NCI-H2196 treated with DMSO at 0.1 percent for 48 hours (cell line): ENCODE measurements at regions not wholly inside any gene's neighbourhood (a gene's known extent, or its start where the extent isn't known, plus 50 kb on each side); places are given as distances from the start of the nearest gene placed in this dataset.

Experiments used
- DNase-seq: peaks from one replicate; lab custom pipeline; 2025; ENCODE audit not compliant: unreplicated experiment; lab: John Stamatoyannopoulos, UW

DNA sequence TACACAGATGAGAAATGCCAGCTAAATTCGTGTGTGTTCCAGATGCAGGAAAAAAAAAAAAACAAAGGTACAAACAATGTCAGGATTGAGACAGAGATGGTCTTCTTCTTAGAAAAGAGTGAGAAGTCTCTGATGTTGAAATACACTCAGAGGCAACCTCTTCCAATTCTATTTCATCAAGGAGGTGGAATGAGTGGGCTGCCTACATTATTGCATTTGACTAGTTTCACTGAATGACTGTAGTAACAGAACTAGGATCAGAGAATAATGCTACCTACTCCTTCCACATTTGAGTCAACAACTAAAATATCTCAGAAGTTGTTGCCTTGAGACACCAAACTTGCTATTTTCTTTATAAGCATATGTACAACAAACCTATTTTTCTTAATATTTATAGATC is 1332.2 kb upstream of the FLRT2 start:
- no peak for DNase-seq

DNA sequence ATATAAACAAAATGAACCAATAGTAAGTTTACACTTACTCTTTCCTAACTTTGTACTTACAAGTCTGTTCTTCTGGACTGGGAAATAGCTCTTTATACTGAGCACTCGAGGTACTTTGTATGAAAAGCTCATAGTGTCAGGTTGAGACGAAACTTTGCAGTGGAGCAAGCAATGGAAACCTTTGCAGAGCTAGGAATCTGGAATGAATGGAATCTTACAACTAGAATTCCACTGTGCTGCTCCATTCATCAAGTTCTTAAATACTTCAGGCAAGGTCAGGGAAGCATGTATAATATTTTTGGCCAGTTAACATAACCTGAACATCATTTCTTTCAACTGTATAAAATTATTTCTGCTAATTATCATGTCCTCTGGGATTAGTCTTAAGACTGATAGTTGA is 1327.5 kb upstream of the FLRT2 start:
- DNase-seq, result no peak

GRCh38 chr14:84203896-84204295 is 1326.0 kb upstream of the FLRT2 start:
- DNase-seq, result no peak

GRCh38 chr14:84208451-84208850 is 1321.5 kb upstream of the FLRT2 start:
- no peak for DNase-seq

DNA sequence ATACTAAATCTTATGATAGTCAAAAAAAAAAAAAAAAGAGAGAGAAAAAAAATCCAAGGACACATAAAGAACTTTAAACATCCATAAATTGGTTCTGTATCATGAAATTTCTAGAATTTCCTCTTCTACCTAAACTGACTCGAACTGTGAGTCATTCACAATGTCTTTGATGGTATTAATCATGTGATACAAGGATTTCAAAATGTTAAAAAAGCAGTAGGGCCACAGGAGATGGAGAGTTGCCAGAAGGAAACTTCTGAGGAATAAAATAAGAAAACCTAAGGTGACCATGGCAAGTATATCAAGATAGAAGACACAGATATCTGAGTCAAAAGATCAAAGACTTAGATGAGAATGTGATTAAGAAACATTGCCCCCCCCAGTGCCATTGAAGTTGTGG is 1320.9 kb upstream of the FLRT2 start:
- no peak for DNase-seq

- no peak for DNase-seq
Measured at GRCh38 chr14:84217066-84217465, 1312.9 kb upstream of the FLRT2 start.

GRCh38 chr14:84225268-84225667 is 1304.7 kb upstream of the FLRT2 start:
- DNase-seq, result no peak

GRCh38 chr14:84228702-84229101 is 1301.2 kb upstream of the FLRT2 start:
- no peak for DNase-seq

DNA sequence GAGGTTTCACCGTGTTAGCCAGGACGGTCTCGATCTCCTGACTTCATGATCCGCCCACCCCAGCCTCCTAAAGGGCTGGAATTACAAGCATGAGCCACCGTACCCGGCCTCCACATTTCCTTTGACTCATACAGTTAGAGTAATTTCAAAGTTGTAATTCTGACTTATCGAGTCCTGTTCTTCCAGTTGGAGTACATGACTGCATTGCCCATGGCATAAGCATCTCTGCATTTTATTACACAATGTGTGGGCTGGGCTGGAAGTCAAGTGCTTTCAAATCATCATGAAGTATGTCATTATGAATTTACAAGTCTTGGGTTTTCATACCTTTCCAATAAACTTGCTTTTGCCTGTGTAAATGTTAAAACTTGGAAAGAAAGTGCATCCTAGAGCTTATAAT is 1295.7 kb upstream of the FLRT2 start:
- no peak for DNase-seq

- DNase-seq, result no peak
Measured at GRCh38 chr14:84236290-84236689, 1293.7 kb upstream of the FLRT2 start.

DNA sequence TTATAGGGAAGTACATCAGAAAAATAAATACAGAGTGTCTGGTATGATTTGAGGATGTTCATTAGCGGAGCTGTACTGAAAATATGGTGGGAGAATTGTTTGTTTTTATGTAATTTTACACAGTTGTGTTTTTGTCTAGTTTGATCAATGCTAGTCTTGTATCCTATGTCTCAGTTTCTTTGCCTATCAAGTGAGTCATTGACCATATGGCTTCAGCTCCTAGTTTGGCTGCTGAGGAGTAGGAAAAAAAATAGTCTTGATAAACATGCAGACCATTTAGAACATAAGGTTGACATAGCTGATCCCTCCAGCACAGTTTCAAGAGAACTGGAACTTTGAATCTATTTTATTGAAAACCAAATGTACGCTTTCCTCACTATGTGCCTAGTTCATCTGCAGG is 1292.1 kb upstream of the FLRT2 start:
- DNase-seq, result no peak

DNA sequence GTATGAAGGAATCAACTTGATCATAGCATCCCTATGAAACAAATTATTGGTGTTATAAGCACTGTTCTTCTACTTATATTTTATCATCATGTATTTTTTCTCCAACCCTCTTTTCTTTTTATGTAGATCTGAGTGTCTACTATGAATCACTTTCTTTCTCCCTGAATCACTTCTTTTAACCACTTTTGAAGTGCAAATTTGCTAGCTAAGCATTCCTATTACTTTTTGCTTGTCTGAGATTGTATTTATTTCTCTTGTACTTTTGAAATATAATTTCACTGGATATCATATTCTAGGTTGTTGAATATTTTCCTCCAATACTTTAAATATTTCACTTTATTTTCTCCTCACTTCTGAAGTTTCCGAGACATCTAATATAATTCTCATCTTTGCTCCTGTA is 1282.3 kb upstream of the FLRT2 start:
- DNase-seq, result no peak

DNA sequence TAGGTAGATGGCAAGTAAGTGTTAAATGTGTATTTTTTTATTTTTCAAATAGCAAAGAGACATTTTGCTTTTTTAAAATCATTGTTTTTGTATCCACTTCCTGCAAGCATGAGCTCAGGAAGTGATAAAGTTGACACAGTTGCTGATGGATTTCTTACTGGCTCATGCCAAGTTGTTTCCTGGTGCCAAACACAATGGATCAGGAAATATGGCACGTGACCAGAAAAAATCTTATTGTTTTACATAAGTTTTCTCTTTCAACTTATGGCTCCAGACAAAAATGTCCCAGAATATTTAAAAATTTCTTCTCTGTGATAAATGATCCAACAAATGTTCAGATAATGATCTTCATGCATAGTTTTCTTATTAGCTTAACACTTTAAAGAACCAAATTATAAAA is 1279.1 kb upstream of the FLRT2 start:
- no peak for DNase-seq

- DNase-seq, result no peak
Measured at GRCh38 chr14:84251411-84252115, 1278.4 kb upstream of the FLRT2 start.

DNA sequence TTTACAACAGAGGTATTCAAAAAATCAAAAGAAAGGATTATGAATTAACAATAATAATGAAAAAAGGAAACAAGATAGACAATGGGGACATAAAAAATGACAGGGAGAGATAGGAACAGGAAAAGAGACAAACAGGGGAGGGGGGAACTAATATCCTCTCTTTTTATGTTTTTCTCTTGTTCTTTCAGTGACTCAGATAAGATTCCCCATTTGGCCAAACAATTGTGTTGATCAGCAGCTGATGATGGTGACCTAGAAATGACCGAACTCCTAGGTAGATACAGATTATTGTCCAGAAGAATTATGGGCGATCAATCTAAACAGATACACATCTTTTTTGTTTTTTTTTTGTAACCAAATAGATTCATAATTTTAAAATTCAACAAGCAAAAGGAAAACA is 1277.2 kb upstream of the FLRT2 start:
- DNase-seq, result no peak

- no peak for DNase-seq
Measured at GRCh38 chr14:84253326-84253725, 1276.6 kb upstream of the FLRT2 start.

- DNase-seq, result no peak
Measured at GRCh38 chr14:84254290-84254689, 1275.7 kb upstream of the FLRT2 start.

DNA sequence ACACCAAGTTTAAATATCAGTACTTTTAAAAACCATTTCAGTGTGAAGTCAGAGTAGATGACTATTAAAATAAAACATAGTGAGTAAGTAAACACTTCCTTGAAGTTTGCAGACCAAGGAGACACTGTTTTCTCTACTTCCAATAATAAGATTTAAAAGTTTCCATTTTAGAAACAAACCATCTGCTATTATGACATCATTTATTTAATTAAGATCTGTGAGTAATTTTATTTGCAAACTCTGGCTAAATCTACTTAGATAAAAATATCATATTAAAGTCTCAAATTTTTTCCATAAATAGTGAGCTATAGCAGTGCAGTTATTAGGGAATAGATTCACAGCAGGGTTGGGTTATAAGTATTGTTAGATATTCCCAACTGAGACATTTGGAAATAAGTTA is 1267.0 kb upstream of the FLRT2 start:
- no peak for DNase-seq

DNA sequence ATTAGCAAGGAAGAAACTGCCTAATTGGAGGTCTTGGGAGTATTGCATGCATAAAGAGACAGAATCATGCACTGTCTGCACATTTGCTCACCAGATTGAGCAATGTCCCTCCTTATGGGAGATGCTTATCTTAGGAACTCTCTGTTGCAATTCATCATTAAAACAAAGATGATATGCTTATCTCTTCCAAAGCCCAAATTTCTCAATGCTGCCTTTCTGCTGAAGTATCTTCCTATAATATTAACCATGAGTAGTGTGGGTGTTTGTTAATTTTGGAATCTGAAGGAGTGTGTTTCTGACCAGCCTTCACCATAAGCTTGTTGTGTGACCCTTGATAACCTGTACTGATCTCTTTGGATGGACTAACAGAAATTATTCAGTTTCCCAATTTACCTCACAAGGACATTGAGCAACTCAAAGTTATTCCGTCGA is 1257.6 kb upstream of the FLRT2 start:
- DNase-seq, result no peak

GRCh38 chr14:84273181-84273580 is 1256.8 kb upstream of the FLRT2 start:
- no peak for DNase-seq

DNA sequence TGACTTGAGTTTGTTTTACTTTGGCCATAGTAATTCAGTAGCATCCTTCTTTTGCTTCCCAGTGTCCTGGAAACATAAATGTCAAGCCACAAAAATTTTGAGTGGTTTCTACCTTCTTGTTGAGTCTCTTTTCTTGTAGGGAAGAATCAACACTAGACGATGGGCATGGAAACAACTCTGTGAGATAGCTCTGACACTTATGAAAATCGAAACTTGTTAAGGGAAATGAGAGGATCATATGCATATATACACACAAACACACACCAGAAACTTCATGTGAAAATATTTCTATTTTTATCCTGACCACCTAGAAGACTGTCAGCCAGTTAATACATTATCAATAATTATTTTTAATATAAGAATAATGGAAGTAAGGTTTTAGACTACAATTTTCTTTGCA is 1247.3 kb upstream of the FLRT2 start:
- no peak for DNase-seq

DNA sequence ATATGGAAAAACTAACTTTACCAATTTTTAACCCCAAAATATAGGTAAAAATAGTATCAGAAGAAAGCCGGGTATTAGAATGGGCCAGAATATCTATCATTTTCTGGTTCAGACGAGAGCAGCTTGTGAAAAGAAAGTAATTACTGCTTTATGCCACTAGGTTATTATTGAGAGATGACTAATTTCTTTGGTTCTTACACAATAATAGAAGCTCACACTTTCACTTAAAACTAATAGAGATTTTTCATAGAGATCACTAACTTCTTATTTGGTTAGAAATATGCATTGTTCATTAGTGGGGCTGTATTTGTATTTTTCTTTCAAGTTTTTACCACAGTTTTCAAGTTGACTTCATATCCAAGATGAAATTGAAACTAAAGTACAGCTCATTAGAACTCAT is 1241.2 kb upstream of the FLRT2 start:
- no peak for DNase-seq

DNA sequence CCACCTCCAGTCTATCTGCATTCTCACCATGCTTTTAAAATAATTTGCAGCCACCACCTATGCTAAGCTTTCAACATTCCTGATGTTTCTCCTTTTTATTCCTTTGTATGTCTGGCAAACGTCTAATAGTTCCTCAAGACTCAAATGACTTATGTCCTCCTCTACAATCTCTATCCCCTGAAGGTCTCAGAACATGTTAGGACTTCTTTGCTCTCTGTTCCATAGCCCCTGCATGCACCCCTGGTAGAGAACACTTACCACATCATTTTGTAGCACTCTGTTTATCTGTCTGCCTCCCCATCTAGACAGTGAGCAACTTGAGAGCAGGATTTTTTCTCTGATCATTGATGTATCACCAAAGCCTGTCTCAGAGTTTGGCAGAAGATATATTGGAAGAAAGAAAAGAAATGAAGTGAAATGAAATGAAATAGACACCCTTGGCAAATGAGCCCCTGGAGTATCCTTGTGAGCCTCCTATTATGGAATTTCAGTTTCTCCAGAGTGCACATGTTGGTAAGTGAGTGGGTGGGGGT is 1231.2 kb upstream of the FLRT2 start:
- DNase-seq, result no peak
